Effector CD8-positive, alpha-beta T cell (primary cell): ENCODE measurements at regions not wholly inside any gene's neighbourhood (a gene's known extent, or its start where the extent isn't known, plus 50 kb on each side); places are given as distances from the start of the nearest gene placed in this dataset.

ENCODE experiments used
- DNase-seq: peaks from one replicate; lab custom pipeline; 2025; lab: John Stamatoyannopoulos, UW

- DNase-seq, result no peak
These were observed 130.3 kb downstream of the BUD13 start for GRCh38 chr11:116642481-116642880.

GRCh38 chr11:116641561-116642045, 131.2 kb downstream of the BUD13 start:
- no peak for DNase-seq

- no peak for DNase-seq
These were observed 132.0 kb downstream of the BUD13 start for GRCh38 chr11:116640641-116641402.

- no peak for DNase-seq
These were observed 134.3 kb downstream of the BUD13 start for GRCh38 chr11:116638463-116638862.

GRCh38 chr11:116637766-116638165, 135.0 kb downstream of the BUD13 start:
- no peak for DNase-seq

- DNase-seq, result no peak
These were observed 136.4 kb downstream of the BUD13 start for GRCh38 chr11:116636341-116636929.

GRCh38 chr11:116631201-116631600, 141.6 kb downstream of the BUD13 start:
- no peak for DNase-seq

- DNase-seq, result no peak
These were observed 154.3 kb downstream of the BUD13 start for GRCh38 chr11:116618461-116618860.

GRCh38 chr11:116615211-116615865, 157.4 kb downstream of the BUD13 start:
- DNase-seq, result no peak

- DNase-seq, result no peak
These were observed 158.2 kb downstream of the BUD13 start for GRCh38 chr11:116614306-116615210.

GRCh38 chr11:116613206-116613875, 159.4 kb downstream of the BUD13 start:
- DNase-seq, result no peak

- DNase-seq, result no peak
These were observed 160.7 kb downstream of the BUD13 start for GRCh38 chr11:116611998-116612620.

GRCh38 chr11:116610190-116610589, 162.6 kb downstream of the BUD13 start:
- no peak for DNase-seq

GRCh38 chr11:116607027-116607426, 165.8 kb downstream of the BUD13 start:
- no peak for DNase-seq

GRCh38 chr11:116605543-116606459, 167.0 kb downstream of the BUD13 start:
- DNase-seq, result no peak

GRCh38 chr11:116603728-116604323, 169.0 kb downstream of the BUD13 start:
- DNase-seq, result no peak

- no peak for DNase-seq
These were observed 170.2 kb downstream of the BUD13 start for GRCh38 chr11:116602637-116602942.

- DNase-seq, result no peak
These were observed 170.8 kb downstream of the BUD13 start for GRCh38 chr11:116601814-116602636.

- DNase-seq, result no peak
These were observed 171.9 kb downstream of the BUD13 start for GRCh38 chr11:116600930-116601329.
